PC-3 (cell line): ENCODE measurements at regions not wholly inside any gene's neighbourhood (a gene's known extent, or its start where the extent isn't known, plus 50 kb on each side); places are given as distances from the start of the nearest gene placed in this dataset.

Experiments
- EZH2phosphoT487 ChIP-seq: fragments of 300-600 bp; sonication (generic); IDR thresholded peaks from 2 replicates; pipeline ENCODE4 v1.6.1; 2018; ENCODE audit warnings: mild to moderate bottlenecking, antibody characterized with exemption, low read length, borderline replicate concordance
- TF ChIP-seq, protein P1 (sequence below): fragments of 300-600 bp; sonication (generic); conservative IDR thresholded peaks from 2 replicates; pipeline ENCODE4 v1.5.1; 2017; ENCODE audit warnings: antibody characterized with exemption, low read depth, mild to moderate bottlenecking, low read length

DNA sequence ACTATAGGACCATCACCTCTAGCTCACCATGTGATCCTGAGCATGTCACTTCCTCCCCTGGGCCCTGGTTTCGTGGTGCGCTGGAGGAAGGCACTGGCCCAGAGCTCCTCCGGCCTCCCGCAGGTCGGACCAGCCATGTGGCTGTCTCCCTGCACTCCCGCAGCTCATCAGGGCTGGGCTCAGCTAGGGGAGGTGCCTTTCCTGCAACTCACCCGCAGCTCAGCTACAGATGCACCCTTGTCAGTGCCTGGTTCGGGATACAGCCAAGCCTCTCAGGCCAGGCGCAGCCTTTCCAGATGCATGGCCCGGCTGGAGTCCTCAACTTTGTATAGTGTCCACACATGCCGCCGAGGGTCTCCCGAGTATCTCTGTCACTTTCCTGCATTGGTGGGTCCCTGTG, 138.2 kb upstream of the VSTM2B start:
- TF ChIP-seq EZH2phosphoT487 = no peak
- TF ChIP-seq, protein P1, sequence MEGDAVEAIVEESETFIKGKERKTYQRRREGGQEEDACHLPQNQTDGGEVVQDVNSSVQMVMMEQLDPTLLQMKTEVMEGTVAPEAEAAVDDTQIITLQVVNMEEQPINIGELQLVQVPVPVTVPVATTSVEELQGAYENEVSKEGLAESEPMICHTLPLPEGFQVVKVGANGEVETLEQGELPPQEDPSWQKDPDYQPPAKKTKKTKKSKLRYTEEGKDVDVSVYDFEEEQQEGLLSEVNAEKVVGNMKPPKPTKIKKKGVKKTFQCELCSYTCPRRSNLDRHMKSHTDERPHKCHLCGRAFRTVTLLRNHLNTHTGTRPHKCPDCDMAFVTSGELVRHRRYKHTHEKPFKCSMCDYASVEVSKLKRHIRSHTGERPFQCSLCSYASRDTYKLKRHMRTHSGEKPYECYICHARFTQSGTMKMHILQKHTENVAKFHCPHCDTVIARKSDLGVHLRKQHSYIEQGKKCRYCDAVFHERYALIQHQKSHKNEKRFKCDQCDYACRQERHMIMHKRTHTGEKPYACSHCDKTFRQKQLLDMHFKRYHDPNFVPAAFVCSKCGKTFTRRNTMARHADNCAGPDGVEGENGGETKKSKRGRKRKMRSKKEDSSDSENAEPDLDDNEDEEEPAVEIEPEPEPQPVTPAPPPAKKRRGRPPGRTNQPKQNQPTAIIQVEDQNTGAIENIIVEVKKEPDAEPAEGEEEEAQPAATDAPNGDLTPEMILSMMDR = no peak
